ENCODE measurements at regions not wholly inside any gene's neighbourhood (a gene's known extent, or its start where the extent isn't known, plus 50 kb on each side); places are given as distances from the start of the nearest gene placed in this dataset.
"Not testable (repeated sequence)": the region's sequence is repeated elsewhere in the genome, so short reads cannot be mapped to it uniquely, and the experiment has no call there.

DNA sequence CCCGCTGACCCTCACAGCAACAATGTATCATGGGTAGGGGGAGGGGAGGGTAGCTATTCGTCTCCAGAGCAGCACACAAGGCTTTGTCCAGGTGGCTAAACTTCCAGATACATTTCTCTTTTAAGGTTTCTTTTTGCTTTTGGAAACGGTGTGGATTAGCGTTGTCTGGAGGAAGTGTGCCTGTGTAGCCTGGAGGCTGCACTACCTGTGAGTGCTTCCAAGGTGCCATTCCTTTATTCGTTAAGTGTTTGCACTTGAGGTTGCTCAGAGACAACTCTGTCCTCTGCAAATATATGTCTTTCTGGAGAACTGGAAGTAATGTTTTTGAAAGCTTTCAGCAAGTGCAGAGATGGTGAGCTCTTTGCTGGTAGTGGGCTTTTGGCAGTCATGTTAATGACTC lies 53.1 kb downstream of the HSFY1 start:
- DNase-seq (ENCODE audit: low spot score in 2 of 2); H3K27ac Mint-ChIP-seq; H3K9me3 Mint-ChIP-seq; H3K36me3 Mint-ChIP-seq; ATAC-seq: not testable (repeated sequence)

DNA sequence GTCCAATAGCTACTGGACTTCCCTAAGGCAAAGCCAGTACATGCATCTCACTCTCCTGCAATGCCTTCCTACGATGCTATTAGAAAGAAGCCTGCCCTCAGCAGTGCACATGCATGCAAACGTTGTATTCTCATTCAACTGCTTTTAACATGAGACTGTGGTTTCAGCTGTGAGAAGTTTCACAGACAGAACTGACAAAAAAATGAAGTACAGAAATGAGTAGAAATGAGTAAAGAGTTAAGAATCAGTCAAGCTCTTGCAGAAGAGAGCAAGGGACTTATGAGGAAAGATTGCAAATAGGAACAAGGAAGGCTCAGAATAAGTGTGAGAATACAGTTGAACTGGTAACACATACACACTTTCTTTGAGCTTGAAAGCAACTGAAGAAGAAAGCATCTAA lies 54.8 kb downstream of the HSFY1 start:
- not testable (repeated sequence) for H3K9me3 Mint-ChIP-seq; H3K36me3 Mint-ChIP-seq; H3K27ac Mint-ChIP-seq; DNase-seq (ENCODE audit: low spot score in 2 of 2)
- ATAC-seq = peak in 1 of 2 donors; percentile 95

DNA sequence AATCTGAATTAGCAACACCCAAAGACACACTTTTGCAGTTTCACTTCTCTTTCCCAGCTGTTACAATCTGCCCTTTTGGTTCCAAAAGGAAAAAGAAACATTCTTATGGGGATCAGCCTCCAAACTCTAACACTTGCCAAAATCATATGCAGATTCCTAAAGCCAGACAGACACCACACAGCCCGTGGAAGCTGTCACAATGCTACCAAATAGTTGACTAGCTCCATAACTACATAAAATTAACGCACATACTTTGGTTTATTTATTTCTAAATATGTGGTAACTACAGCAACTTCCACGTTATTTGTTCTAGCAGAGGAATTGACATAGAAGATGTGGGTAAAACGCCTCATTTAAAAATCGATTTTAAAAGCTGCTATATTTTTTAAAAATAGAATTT lies 59.7 kb downstream of the HSFY1 start:
- DNase-seq (ENCODE audit: low spot score in 2 of 2); H3K27ac Mint-ChIP-seq; H3K9me3 Mint-ChIP-seq; ATAC-seq; H3K36me3 Mint-ChIP-seq: not testable (repeated sequence)

DNA sequence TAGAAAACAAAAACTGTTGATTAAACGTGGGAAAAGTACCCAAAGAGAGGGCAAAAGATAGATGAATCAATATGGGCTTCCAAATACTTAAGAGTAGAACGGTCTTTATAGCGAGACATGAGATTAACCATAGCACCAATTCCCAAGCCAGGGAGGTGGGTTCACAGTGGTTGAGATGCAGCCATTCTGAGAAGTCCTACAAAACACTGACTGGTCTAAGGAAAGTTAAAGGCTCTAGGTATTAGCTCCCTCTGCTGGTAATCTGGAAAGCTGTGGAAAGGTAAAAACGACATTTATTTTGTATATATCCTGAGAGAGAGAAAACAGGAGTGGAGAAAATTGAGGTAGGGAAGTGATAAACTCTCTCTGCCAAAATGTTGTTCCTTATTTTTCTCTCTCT lies 61.7 kb downstream of the HSFY1 start:
- H3K27ac Mint-ChIP-seq; ATAC-seq; H3K36me3 Mint-ChIP-seq; DNase-seq (ENCODE audit: low spot score in 2 of 2); H3K9me3 Mint-ChIP-seq: not testable (repeated sequence)

DNA sequence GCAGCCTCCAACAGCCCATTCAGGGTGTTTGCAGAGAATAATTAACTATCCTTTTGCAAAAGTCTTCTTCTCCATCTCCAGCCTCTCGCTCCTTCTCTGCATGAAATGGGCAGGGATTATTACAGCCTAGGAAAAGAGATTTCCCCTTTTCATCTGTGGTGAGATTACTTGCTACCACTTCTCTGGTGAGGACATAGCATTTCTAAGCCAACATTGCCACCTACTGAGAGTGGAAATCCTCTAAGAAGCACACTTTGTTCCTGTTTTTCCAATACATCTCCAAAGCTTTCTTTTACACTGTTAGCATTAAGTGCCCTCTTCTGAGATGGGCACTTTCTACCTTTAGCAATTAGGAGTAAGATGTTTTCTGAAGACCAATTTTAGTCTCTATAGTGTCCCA lies 69.3 kb downstream of the HSFY1 start:
- not testable (repeated sequence) for H3K9me3 Mint-ChIP-seq; H3K36me3 Mint-ChIP-seq; DNase-seq (ENCODE audit: low spot score in 2 of 2); ATAC-seq; H3K27ac Mint-ChIP-seq

DNA sequence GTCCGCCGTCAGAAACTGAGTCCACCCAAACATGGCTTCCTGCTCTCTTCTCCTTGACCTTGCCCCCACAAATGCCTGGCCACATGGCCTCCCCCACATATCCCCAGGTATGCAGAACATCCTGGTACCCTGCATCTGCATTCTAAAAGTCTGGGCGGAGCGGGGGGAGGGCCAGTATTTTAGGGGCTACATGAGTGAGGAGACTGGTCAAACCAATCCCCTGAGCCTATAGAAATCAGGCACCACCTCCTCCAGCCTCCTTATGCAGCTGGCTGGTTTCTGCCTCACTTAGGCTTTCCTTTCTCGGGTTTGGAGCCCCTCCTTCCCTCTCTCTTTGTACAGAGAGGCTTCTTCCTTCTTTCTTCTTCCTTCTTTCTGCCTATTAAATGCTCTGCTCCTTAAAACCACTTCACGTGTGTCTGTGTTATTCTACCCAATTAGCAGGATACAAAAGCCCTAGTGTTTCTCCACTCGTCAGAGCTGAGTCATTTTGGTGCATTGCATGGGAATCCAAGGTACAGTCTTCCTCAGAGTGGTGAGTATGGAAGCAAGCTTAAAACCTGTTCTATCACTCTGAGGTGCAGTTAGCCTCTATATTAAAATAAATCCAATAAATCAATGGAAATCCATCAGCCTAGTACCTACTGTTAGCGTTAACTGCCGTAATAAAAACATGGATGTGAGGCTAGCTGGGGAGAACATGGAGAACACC lies 83.4 kb downstream of the HSFY1 start:
- not testable (repeated sequence) for ATAC-seq; H3K27ac Mint-ChIP-seq; H3K36me3 Mint-ChIP-seq; H3K9me3 Mint-ChIP-seq; DNase-seq (ENCODE audit: low spot score in 2 of 2)

DNA sequence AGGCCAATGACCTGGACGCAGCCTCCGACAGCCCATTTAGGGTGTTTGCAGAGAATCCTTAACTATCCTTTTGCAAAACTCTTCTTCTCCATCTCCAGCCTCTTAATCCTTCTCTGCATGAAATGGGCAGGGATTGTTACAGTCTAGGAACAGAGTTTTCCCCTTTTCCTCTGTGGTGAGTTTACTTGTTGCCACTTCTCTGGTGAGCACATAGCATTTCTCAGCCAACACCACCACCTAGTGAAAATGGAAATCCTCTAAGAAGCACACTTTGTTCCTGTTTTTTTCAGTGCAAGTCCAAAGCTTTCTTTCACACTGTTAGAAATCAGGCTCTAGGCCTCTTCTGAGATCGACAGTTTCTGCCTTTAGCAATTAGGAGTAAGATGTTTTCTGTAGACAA lies 84.1 kb downstream of the HSFY1 start:
- not testable (repeated sequence) for ATAC-seq; H3K9me3 Mint-ChIP-seq; DNase-seq (ENCODE audit: low spot score in 2 of 2); H3K36me3 Mint-ChIP-seq; H3K27ac Mint-ChIP-seq

DNA sequence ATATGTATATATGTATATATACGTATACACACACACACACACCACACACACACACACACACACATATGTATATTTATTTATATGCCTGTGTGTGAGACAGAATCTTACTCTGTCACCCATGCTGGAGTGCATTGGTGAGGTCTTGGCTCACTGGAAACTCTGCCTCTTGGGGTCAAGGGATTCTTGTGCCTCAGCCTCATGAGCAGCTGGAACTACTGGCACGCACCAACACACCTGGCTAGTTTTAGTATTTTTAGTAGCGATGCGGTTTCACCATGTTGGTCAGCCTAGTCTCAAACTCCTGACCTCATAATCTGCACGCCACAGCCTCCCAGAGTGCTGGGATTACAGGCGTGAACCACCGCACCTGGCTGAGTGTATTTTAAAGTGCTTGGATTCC lies 85.1 kb downstream of the HSFY1 start:
- not testable (repeated sequence) for H3K36me3 Mint-ChIP-seq; H3K27ac Mint-ChIP-seq; H3K9me3 Mint-ChIP-seq; ATAC-seq; DNase-seq (ENCODE audit: low spot score in 2 of 2)

DNA sequence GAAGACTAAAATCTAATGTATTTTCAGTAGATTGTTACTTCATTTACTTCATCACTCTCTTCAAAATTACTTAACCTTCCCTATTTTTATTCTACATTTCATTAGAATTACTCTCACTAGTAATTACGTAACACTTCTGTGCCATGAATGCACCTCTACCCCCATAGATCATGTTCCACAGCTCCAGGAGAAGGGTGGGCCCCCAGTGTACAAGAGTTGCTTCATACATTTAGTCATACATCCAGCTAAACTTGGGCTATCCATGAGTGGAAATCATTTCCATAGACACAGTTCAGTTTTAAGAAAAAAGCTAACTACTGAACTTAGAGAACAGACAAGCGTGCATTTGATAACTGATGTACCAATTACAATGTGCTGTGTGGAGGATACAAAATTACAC lies 104.2 kb downstream of the HSFY1 start:
- H3K27ac Mint-ChIP-seq = no peak overlapping the region
- ATAC-seq = no peak
- no peaks in the 10 kb centered on the region for H3K9me3 Mint-ChIP-seq
- no peak for DNase-seq (ENCODE audit: low spot score in 2 of 2)
- no peaks in the 10 kb centered on the region for H3K36me3 Mint-ChIP-seq

DNA sequence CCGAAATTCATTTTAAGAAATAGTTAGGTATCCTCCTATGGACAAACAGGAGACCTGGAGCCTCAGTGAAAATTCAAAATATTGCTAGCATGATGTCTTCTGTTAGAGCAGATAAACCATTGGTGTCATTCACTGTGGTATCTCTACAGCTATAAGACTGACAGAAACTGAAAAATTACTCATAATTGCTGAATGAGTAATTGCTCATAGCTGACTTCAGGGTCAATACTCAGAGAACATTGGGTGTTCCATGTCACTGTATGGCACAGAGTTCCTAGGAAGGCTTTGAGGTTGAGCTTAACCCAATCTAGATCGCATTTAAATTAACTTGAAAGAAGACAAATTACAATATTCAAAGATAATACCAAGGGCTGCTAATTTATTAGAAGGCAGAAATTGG lies 109.0 kb downstream of the HSFY2 start:
- Mint-ChIP-seq H3K36me3 (no peaks in the 10 kb centered on the region), H3K9me3 (no peaks in the 10 kb centered on the region), H3K27ac (no peak overlapping the region)
- ATAC-seq = peak; percentile 86 to 98
- DNase-seq (ENCODE audit: low spot score in 2 of 2) = no peak

DNA sequence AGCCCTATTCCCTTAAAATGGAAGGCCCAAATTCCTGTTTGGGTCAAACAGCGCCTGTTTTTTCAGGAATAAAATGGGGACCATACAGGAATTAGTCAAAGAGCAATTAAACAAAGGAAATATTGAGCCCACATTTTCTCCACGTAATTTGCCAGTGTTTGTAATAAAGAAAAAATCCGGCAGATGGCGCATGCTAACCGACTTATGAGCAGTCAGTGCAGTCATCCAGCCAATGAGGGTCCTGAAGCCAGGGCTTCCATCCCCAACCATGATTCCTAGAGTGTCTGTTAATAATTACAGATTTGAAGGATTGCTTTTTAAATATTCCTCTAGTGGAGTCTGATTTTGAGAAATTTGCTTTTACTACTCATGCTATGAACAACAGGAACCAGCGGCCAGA lies 103.7 kb downstream of the HSFY2 start:
- ATAC-seq (no peak), DNase-seq (ENCODE audit: low spot score in 2 of 2) (peak in 1 of 2 donors; percentile 2)
- no peaks in the 10 kb centered on the region for H3K36me3 Mint-ChIP-seq
- H3K9me3 Mint-ChIP-seq = no peaks in the 10 kb centered on the region
- no peak overlapping the region for H3K27ac Mint-ChIP-seq

DNA sequence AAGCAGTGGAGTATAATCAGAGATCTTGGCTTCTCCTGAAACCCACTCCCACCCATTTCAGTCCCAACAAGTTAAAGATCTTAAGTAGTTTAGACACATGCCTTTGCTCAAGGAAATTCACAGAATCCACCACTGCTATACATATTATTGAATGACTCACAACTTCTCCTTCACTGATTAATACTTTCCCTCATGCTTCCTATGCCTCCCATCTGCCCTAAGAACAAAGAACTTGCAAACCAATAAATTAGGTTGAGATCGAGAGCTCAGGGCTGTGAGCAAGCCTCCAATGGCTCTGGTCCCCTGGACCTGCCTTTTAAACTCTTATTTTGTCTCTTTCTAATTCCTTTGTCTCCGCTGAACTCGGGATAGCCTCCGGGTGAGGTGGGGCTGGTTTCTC lies 101.6 kb downstream of the HSFY2 start:
- Mint-ChIP-seq H3K27ac (no peak overlapping the region), H3K36me3 (no peaks in the 10 kb centered on the region), H3K9me3 (no peaks in the 10 kb centered on the region)
- DNase-seq (ENCODE audit: low spot score in 2 of 2) (no peak), ATAC-seq (no peak)

DNA sequence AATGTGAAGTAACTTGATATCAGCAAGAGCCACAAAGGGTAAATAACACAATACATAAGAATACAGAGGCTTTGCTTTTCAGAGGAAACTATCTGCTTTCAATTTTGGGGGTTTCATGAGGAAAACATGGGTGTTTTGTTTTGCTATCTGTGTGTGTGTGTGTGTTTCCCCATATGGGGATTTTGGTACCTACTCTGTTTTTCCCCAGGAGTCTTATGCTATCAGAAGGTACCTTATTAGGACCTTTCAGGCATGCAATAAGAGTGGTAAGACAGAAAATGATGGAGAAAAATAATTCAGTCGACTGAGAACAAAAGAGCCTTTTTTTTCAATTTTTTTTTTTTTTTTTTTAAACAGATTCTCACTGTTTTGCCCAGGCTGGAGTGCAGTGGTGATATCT lies 87.5 kb downstream of the HSFY2 start:
- not testable (repeated sequence) for H3K9me3 Mint-ChIP-seq; H3K36me3 Mint-ChIP-seq; DNase-seq (ENCODE audit: low spot score in 2 of 2); H3K27ac Mint-ChIP-seq; ATAC-seq

DNA sequence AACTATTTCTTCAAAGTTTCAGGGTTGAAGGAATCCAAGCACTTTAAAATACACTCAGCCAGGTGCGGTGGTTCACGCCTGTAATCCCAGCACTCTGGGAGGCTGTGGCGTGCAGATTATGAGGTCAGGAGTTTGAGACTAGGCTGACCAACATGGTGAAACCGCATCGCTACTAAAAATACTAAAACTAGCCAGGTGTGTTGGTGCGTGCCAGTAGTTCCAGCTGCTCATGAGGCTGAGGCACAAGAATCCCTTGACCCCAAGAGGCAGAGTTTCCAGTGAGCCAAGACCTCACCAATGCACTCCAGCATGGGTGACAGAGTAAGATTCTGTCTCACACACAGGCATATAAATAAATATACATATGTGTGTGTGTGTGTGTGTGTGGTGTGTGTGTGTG lies 85.2 kb downstream of the HSFY2 start:
- not testable (repeated sequence) for H3K27ac Mint-ChIP-seq; H3K9me3 Mint-ChIP-seq; DNase-seq (ENCODE audit: low spot score in 2 of 2); H3K36me3 Mint-ChIP-seq; ATAC-seq

DNA sequence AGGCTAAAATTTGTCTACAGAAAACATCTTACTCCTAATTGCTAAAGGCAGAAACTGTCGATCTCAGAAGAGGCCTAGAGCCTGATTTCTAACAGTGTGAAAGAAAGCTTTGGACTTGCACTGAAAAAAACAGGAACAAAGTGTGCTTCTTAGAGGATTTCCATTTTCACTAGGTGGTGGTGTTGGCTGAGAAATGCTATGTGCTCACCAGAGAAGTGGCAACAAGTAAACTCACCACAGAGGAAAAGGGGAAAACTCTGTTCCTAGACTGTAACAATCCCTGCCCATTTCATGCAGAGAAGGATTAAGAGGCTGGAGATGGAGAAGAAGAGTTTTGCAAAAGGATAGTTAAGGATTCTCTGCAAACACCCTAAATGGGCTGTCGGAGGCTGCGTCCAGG lies 84.1 kb downstream of the HSFY2 start:
- not testable (repeated sequence) for H3K9me3 Mint-ChIP-seq; DNase-seq (ENCODE audit: low spot score in 2 of 2); H3K36me3 Mint-ChIP-seq; ATAC-seq; H3K27ac Mint-ChIP-seq

DNA sequence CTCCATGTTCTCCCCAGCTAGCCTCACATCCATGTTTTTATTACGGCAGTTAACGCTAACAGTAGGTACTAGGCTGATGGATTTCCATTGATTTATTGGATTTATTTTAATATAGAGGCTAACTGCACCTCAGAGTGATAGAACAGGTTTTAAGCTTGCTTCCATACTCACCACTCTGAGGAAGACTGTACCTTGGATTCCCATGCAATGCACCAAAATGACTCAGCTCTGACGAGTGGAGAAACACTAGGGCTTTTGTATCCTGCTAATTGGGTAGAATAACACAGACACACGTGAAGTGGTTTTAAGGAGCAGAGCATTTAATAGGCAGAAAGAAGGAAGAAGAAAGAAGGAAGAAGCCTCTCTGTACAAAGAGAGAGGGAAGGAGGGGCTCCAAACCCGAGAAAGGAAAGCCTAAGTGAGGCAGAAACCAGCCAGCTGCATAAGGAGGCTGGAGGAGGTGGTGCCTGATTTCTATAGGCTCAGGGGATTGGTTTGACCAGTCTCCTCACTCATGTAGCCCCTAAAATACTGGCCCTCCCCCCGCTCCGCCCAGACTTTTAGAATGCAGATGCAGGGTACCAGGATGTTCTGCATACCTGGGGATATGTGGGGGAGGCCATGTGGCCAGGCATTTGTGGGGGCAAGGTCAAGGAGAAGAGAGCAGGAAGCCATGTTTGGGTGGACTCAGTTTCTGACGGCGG lies 83.5 kb downstream of the HSFY2 start:
- not testable (repeated sequence) for H3K27ac Mint-ChIP-seq

DNA sequence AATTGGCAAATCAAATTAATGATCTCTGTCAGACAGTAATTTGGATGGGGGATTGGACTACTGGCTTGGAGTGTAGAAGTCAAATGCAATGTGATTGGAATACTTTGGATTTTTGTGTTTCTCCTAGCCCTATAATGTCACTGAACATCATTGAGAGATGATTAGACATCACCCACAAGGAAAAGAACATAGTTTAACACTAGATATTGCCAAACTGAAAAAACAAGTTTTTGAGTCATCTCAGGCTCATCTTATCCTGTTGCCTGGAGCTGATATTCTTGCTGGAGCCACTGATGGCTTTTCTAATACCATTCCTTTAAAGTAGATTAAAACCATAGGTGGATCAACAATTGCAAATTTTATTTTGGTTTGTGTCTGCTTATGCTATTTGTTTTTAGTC lies 76.7 kb downstream of the HSFY2 start:
- not testable (repeated sequence) for H3K27ac Mint-ChIP-seq; H3K9me3 Mint-ChIP-seq; H3K36me3 Mint-ChIP-seq; ATAC-seq; DNase-seq (ENCODE audit: low spot score in 2 of 2)

More for the DNA sequence above, 83.5 kb downstream of the HSFY2 start:
- H3K9me3 Mint-ChIP-seq; DNase-seq (ENCODE audit: low spot score in 2 of 2); ATAC-seq; H3K36me3 Mint-ChIP-seq: not testable (repeated sequence)

DNA sequence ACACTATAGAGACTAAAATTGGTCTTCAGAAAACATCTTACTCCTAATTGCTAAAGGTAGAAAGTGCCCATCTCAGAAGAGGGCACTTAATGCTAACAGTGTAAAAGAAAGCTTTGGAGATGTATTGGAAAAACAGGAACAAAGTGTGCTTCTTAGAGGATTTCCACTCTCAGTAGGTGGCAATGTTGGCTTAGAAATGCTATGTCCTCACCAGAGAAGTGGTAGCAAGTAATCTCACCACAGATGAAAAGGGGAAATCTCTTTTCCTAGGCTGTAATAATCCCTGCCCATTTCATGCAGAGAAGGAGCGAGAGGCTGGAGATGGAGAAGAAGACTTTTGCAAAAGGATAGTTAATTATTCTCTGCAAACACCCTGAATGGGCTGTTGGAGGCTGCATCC lies 69.3 kb downstream of the HSFY2 start:
- H3K36me3 Mint-ChIP-seq; DNase-seq (ENCODE audit: low spot score in 2 of 2); H3K27ac Mint-ChIP-seq; ATAC-seq; H3K9me3 Mint-ChIP-seq: not testable (repeated sequence)

All from activated naive CD4-positive, alpha-beta T cell treated with anti-CD3 and anti-CD28 coated beads, Interleukin-2, amount 50 U/mL, for 72 hours (primary cell).